H9 (cell line): ENCODE measurements at regions not wholly inside any gene's neighbourhood (a gene's known extent, or its start where the extent isn't known, plus 50 kb on each side); places are given as distances from the start of the nearest gene placed in this dataset.

ENCODE experiments used
- DNase-seq: peaks from one replicate; pipeline ENCODE4 v3.0.0-alpha.2; 2017
- H2AFZ ChIP-seq: one replicate; pipeline ENCODE4 v1.6.1; 2013; ENCODE audit warnings: mild to moderate bottlenecking, low read length, control low read depth, moderate library complexity
- H2AK5ac ChIP-seq: 2 replicates; pipeline ENCODE4 v1.6.1; 2013; ENCODE audit warnings: low read length, control low read depth, mixed read lengths; ENCODE audit not compliant: insufficient read length
- H2BK120ac ChIP-seq: one replicate; pipeline ENCODE4 v1.6.1; 2013; ENCODE audit warnings: low read depth, mild to moderate bottlenecking, low read length, control low read depth, inconsistent platforms; ENCODE audit not compliant: poor library complexity, severe bottlenecking
- H2BK12ac ChIP-seq: 2 replicates; pipeline ENCODE4 v1.6.1; 2013; ENCODE audit warnings: low read length, control low read depth, mixed read lengths, low read depth; ENCODE audit not compliant: insufficient read length
- H2BK15ac ChIP-seq: 2 replicates; pipeline ENCODE4 v1.6.1; 2013; ENCODE audit warnings: low read depth, low read length, control low read depth
- H2BK20ac ChIP-seq: one replicate; pipeline ENCODE4 v1.6.1; 2013; ENCODE audit warnings: low read depth, mild to moderate bottlenecking, low read length, control low read depth, inconsistent platforms; ENCODE audit not compliant: poor library complexity, severe bottlenecking
- H2BK5ac ChIP-seq: 2 replicates; pipeline ENCODE4 v1.6.1; 2013; ENCODE audit warnings: low read length, control low read depth, mixed read lengths; ENCODE audit not compliant: insufficient read length
- H3K14ac ChIP-seq: 2 replicates; pipeline ENCODE4 v1.6.1; 2013; ENCODE audit warnings: low read length, control low read depth; ENCODE audit not compliant: insufficient read depth
- H3K18ac ChIP-seq: 2 replicates; pipeline ENCODE4 v1.6.1; 2013; ENCODE audit warnings: low read depth, mild to moderate bottlenecking, mixed read lengths, low read length, control low read depth; ENCODE audit not compliant: insufficient read length
- H3K23ac ChIP-seq: 2 replicates; pipeline ENCODE4 v1.6.1; 2013; ENCODE audit warnings: low read length, control low read depth, mixed read lengths, low read depth; ENCODE audit not compliant: insufficient read length
- H3K23me2 ChIP-seq: 2 replicates; pipeline ENCODE4 v1.6.1; 2013; ENCODE audit warnings: low read depth, mild to moderate bottlenecking, mixed read lengths, low read length, control low read depth; ENCODE audit not compliant: insufficient read length, poor library complexity, severe bottlenecking
- H3K27ac ChIP-seq: 2 replicates; pipeline ENCODE4 v1.5.1; 2013; ENCODE audit warnings: low read length, control low read depth, mixed read lengths, low read depth; ENCODE audit not compliant: insufficient read length
- H3K27me3 ChIP-seq: 2 replicates; pipeline ENCODE4 v1.6.1; 2013; ENCODE audit warnings: low read length, control low read depth, inconsistent platforms; ENCODE audit not compliant: insufficient read depth
- H3K4ac ChIP-seq: 2 replicates; pipeline ENCODE4 v1.6.1; 2013; ENCODE audit warnings: low read depth, mild to moderate bottlenecking, control low read depth, inconsistent platforms, low read length, moderate library complexity
- H3K4me1 ChIP-seq: 2 replicates; pipeline ENCODE4 v1.6.1; 2013; ENCODE audit warnings: low read length, control low read depth, inconsistent platforms; ENCODE audit not compliant: insufficient read depth
- H3K4me2 ChIP-seq: 2 replicates; pipeline ENCODE4 v1.6.1; 2013; ENCODE audit warnings: low read length, control low read depth, mixed read lengths; ENCODE audit not compliant: insufficient read length, insufficient read depth
- H3K56ac ChIP-seq: 2 replicates; pipeline ENCODE4 v1.6.1; 2013; ENCODE audit warnings: low read depth, mild to moderate bottlenecking, mixed read lengths, low read length, control low read depth; ENCODE audit not compliant: insufficient read length
- H3K79me1 ChIP-seq: 2 replicates; pipeline ENCODE4 v1.6.1; 2013; ENCODE audit warnings: low read depth, mild to moderate bottlenecking, moderate library complexity, low read length, control low read depth, inconsistent platforms; ENCODE audit not compliant: insufficient read depth, poor library complexity, severe bottlenecking
- H3K79me2 ChIP-seq: 2 replicates; pipeline ENCODE4 v1.6.1; 2013; ENCODE audit warnings: low read length, control low read depth, inconsistent platforms; ENCODE audit not compliant: insufficient read depth
- H3K9ac ChIP-seq: 2 replicates; pipeline ENCODE4 v1.6.1; 2013; ENCODE audit warnings: low read length, control low read depth, mixed read lengths; ENCODE audit not compliant: insufficient read length; ENCODE audit errors: extremely low read depth
- H3K9me3 ChIP-seq: one replicate; pipeline ENCODE4 v1.6.1; 2013; ENCODE audit warnings: low read depth, low read length, inconsistent platforms; ENCODE audit not compliant: control insufficient read depth
- H3T11ph ChIP-seq: one replicate; pipeline ENCODE4 v1.6.1; 2013; ENCODE audit warnings: mild to moderate bottlenecking, low read length, control low read depth, inconsistent platforms
- H4K20me1 ChIP-seq: one replicate; pipeline ENCODE4 v1.6.1; 2013; ENCODE audit not compliant: control insufficient read depth, insufficient read length, insufficient read depth
- H4K5ac ChIP-seq: 2 replicates; pipeline ENCODE4 v1.6.1; 2013; ENCODE audit warnings: low read depth, mild to moderate bottlenecking, mixed read lengths, low read length, control low read depth; ENCODE audit not compliant: insufficient read length
- H4K8ac ChIP-seq: replicated peaks from 2 replicates; pipeline ENCODE4 v1.6.1; 2013; ENCODE audit warnings: low read length, control low read depth, mixed read lengths, low read depth; ENCODE audit not compliant: insufficient read length
- H4K91ac ChIP-seq: 2 replicates; pipeline ENCODE4 v1.6.1; 2013; ENCODE audit warnings: low read depth, mild to moderate bottlenecking, moderate library complexity, mixed read lengths, low read length, control low read depth; ENCODE audit not compliant: insufficient read length
- H3K27ac Mint-ChIP-seq, 3 experiments: 2 replicates in 2 of 3; 3 replicates in 1 of 3; pipeline ENCODE4 v1.8.0; 2020 to 2021; ENCODE audit warnings: mixed read lengths in 3 of 3, mild to moderate bottlenecking in 1 of 3, moderate library complexity in 1 of 3
- H3K27me3 Mint-ChIP-seq: 2 replicates; pipeline ENCODE4 v1.8.0; 2021; ENCODE audit warnings: low read depth, mild to moderate bottlenecking, moderate library complexity, mixed read lengths
- H3K36me3 Mint-ChIP-seq, 3 experiments: 2 replicates in 2 of 3; 3 replicates in 1 of 3; pipeline ENCODE4 v1.8.0; 2020 to 2021; ENCODE audit warnings: low read depth in 3 of 3, mixed read lengths in 3 of 3; ENCODE audit not compliant: insufficient read depth in 1 of 3
- H3K4me1 Mint-ChIP-seq, 2 experiments: 2 replicates each; pipeline ENCODE4 v1.8.0; 2020; ENCODE audit warnings: mixed read lengths in 2 of 2
- H3K4me3 Mint-ChIP-seq, 2 experiments: 2 replicates in 1 of 2; 3 replicates in 1 of 2; pipeline ENCODE4 v1.8.0; 2020 to 2021; ENCODE audit warnings: mild to moderate bottlenecking in 2 of 2, mixed read lengths in 2 of 2, moderate library complexity in 1 of 2
- H3K9me3 Mint-ChIP-seq, 2 experiments: 2 replicates in 1 of 2; 3 replicates in 1 of 2; pipeline ENCODE4 v1.8.0; 2020; ENCODE audit warnings: mild to moderate bottlenecking in 2 of 2, mixed read lengths in 2 of 2, moderate library complexity in 1 of 2
- WGBS: extraction: QIAGEN DNeasy Blood & Tissue Kit; methylation state at CpG from one replicate; pipeline ENCODE4 v1.1.7; 2013; ENCODE audit warnings: missing lambda C conversion rate, low lambda C conversion rate, mixed read lengths; ENCODE audit not compliant: insufficient read length; ENCODE audit errors: extremely low coverage; 5-methylcytosine and 5-hydroxymethylcytosine counted together
- TF ChIP-seq, protein P1 (sequence below): fragments of 200-600 bp; sonication (generic); conservative IDR thresholded peaks from 3 replicates; pipeline ENCODE4 v1.8.0; 2021; ENCODE audit warnings: antibody characterized with exemption, mild to moderate bottlenecking

DNA sequence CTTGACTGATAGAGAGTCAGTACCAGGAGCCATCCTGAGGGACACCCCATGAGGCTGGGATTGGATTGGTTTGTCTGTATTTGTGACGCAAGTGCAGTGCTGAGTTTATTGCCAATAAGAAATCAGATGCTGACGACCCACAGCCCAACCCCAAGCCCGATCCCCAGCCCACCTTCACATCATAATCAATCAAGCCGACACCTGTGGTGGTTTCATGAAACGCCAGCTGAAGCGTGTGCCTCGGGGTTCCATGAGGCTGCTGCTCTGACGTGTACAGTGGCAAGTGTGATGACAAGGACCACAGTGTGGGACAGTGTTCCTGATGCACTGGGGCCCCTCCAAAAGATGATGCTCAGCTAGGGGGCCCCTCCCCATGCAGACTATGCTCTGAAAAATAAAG, 62.1 kb upstream of the C14orf180 start:
- no peak overlapping the region for H3K23ac ChIP-seq
- H3K14ac ChIP-seq = no peak overlapping the region
- H2BK120ac ChIP-seq = no peak overlapping the region
- H3K9me3 ChIP-seq = no peaks in the 10 kb centered on the region
- H3K56ac ChIP-seq = no peak overlapping the region
- DNase-seq = no peak
- WGBS = no CpG with 5 or more reads among the region's 8 CpGs
- no peaks in the 10 kb centered on the region for H3K23me2 ChIP-seq
- no peak overlapping the region for H4K5ac ChIP-seq
- H4K91ac ChIP-seq = no peak overlapping the region
- H3K27ac ChIP-seq = no peak overlapping the region
- H2BK12ac ChIP-seq = no peak overlapping the region
- no peak overlapping the region for H2BK5ac ChIP-seq
- Mint-ChIP-seq H3K4me3 (no peak overlapping the region), H3K27ac (peak overlapping the region in 1 of 3 experiments; percentile 76; a peak in 2 of 7 replicates), H3K4me1 (no peaks in the 10 kb centered on the region), H3K9me3 (peaks cover 15 to 18% of the 10 kb centered on the region in 2 experiments), H3K27me3 (peaks cover 10% of the 10 kb centered on the region), H3K36me3 (peaks cover 3 to 5% (median 5%) of the 10 kb centered on the region in 3 experiments; a peak in 6 of 7 replicates)
- no peak overlapping the region for H3K4ac ChIP-seq
- H2BK15ac ChIP-seq = no peak overlapping the region
- TF ChIP-seq, protein P1, sequence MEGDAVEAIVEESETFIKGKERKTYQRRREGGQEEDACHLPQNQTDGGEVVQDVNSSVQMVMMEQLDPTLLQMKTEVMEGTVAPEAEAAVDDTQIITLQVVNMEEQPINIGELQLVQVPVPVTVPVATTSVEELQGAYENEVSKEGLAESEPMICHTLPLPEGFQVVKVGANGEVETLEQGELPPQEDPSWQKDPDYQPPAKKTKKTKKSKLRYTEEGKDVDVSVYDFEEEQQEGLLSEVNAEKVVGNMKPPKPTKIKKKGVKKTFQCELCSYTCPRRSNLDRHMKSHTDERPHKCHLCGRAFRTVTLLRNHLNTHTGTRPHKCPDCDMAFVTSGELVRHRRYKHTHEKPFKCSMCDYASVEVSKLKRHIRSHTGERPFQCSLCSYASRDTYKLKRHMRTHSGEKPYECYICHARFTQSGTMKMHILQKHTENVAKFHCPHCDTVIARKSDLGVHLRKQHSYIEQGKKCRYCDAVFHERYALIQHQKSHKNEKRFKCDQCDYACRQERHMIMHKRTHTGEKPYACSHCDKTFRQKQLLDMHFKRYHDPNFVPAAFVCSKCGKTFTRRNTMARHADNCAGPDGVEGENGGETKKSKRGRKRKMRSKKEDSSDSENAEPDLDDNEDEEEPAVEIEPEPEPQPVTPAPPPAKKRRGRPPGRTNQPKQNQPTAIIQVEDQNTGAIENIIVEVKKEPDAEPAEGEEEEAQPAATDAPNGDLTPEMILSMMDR = no peak
- H4K8ac ChIP-seq = no peak overlapping the region
- no peak overlapping the region for H2AK5ac ChIP-seq
- H3K79me1 ChIP-seq = no peaks in the 10 kb centered on the region
- no peak overlapping the region for H3K4me2 ChIP-seq
- no peak overlapping the region for H3T11ph ChIP-seq
- H3K79me2 ChIP-seq = no peaks in the 10 kb centered on the region
- no peaks in the 10 kb centered on the region for H3K4me1 ChIP-seq
- H4K20me1 ChIP-seq = no peaks in the 10 kb centered on the region
- H3K9ac ChIP-seq = no peak overlapping the region
- no peak overlapping the region for H2AFZ ChIP-seq
- no peak overlapping the region for H3K18ac ChIP-seq
- no peak overlapping the region for H2BK20ac ChIP-seq
- no peaks in the 10 kb centered on the region for H3K27me3 ChIP-seq
